Keratinocyte (primary cell): ENCODE measurements at regions not wholly inside any gene's neighbourhood (a gene's known extent, or its start where the extent isn't known, plus 50 kb on each side); places are given as distances from the start of the nearest gene placed in this dataset.
"Not testable (repeated sequence)": the region's sequence is repeated elsewhere in the genome, so short reads cannot be mapped to it uniquely, and the experiment has no call there.

Source experiments
- EZH2 ChIP-seq: IDR thresholded peaks from one replicate; pipeline ENCODE4 v1.6.1; 2012; ENCODE audit warnings: inconsistent platforms, mild to moderate bottlenecking, low read length, moderate library complexity
- TF ChIP-seq, protein P1 (sequence below), 3 experiments: IDR thresholded peaks in 1 of 3; conservative IDR thresholded peaks in 1 of 3; optimal IDR thresholded peaks in 1 of 3; 2 replicates in 2 of 3; 3 replicates in 1 of 3; pipeline versions ENCODE3 to v1.5.1; 2011; ENCODE audit warnings: low read length in 3 of 3, mild to moderate bottlenecking in 3 of 3, moderate library complexity in 2 of 3, control low read depth in 1 of 3, inconsistent platforms in 1 of 3; ENCODE audit not compliant: insufficient read depth in 2 of 3; ENCODE audit errors: extremely low read depth in 1 of 3

GRCh38 chr1:245102149-245102548 lies 52.6 kb upstream of the KIF26B start:
- TF ChIP-seq, protein P1, sequence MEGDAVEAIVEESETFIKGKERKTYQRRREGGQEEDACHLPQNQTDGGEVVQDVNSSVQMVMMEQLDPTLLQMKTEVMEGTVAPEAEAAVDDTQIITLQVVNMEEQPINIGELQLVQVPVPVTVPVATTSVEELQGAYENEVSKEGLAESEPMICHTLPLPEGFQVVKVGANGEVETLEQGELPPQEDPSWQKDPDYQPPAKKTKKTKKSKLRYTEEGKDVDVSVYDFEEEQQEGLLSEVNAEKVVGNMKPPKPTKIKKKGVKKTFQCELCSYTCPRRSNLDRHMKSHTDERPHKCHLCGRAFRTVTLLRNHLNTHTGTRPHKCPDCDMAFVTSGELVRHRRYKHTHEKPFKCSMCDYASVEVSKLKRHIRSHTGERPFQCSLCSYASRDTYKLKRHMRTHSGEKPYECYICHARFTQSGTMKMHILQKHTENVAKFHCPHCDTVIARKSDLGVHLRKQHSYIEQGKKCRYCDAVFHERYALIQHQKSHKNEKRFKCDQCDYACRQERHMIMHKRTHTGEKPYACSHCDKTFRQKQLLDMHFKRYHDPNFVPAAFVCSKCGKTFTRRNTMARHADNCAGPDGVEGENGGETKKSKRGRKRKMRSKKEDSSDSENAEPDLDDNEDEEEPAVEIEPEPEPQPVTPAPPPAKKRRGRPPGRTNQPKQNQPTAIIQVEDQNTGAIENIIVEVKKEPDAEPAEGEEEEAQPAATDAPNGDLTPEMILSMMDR (optimal IDR thresholded peaks at IDR 0.05 in 1 of 3, IDR thresholded peaks at IDR 0.05 in 1 of 3, conservative IDR thresholded peaks at IDR 0.05 in 1 of 3; ENCODE audit: extremely low read depth in 1 of 3, insufficient read depth in 2 of 3, low read length in 3 of 3): not testable (repeated sequence)
- not testable (repeated sequence) for TF ChIP-seq EZH2
